Gastrocnemius medialis (tissue), 4 donors: ENCODE measurements at regions not wholly inside any gene's neighbourhood (a gene's known extent, or its start where the extent isn't known, plus 50 kb on each side); places are given as distances from the start of the nearest gene placed in this dataset.

Experiments used
- ATAC-seq, 2 donors: fragments of 150-250 bp; one replicate each; pipeline ENCODE4 v1.9.1; 2016
- DNase-seq, 2 donors: peaks; one replicate each; pipeline ENCODE4 v3.0.0-alpha.2; 2019
- H3K27ac ChIP-seq, 4 donors: fragments of 200-600 bp; sonication (generic); 1 replicate in 1 of 4; 2 replicates in 3 of 4; pipeline ENCODE4 v1.5.1; 2016 to 2018; ENCODE audit warnings: mild to moderate bottlenecking in 2 of 4, moderate library complexity in 1 of 4
- H3K27me3 ChIP-seq, 3 donors: fragments of 200-600 bp; sonication (generic) in 2 of 3; 1 replicate in 1 of 3; 2 replicates in 2 of 3; pipeline versions ENCODE4 v1.5.1 to v1.6.0; 2016 to 2019; ENCODE audit warnings: mild to moderate bottlenecking in 1 of 3, moderate library complexity in 1 of 3
- H3K36me3 ChIP-seq, 2 donors: fragments of 200-600 bp; sonication (generic) in 1 of 2; one replicate each; pipeline ENCODE4 v1.5.1; 2017 to 2018
- H3K4me1 ChIP-seq, 2 donors: fragments of 200-600 bp; sonication (generic) in 1 of 2; one replicate each; pipeline ENCODE4 v1.5.1; 2016 to 2017; ENCODE audit warnings: mild to moderate bottlenecking in 2 of 2
- H3K4me3 ChIP-seq, 4 donors: fragments of 200-600 bp; sonication (generic) in 3 of 4; 1 replicate in 1 of 4; 2 replicates in 3 of 4; pipeline ENCODE4 v1.5.1; 2016 to 2019; ENCODE audit warnings: mild to moderate bottlenecking in 2 of 4
- H3K9me3 ChIP-seq, 3 donors: fragments of 200-600 bp; sonication (generic) in 2 of 3; 1 replicate in 1 of 3; 2 replicates in 2 of 3; pipeline ENCODE4 v1.5.1; 2016 to 2019
- CTCF ChIP-seq, 5 experiments: fragments of 450-650 bp in 3 of 5; fragments of 200-600 bp in 2 of 5; sonication (generic) in 2 of 5; IDR thresholded peaks in 4 of 5; conservative IDR thresholded peaks in 1 of 5; 1 replicate in 4 of 5; 2 replicates in 1 of 5; pipeline ENCODE4 v1.5.1; 2016 to 2019; ENCODE audit warnings: antibody characterized with exemption in 5 of 5, mild to moderate bottlenecking in 3 of 5, moderate library complexity in 3 of 5
- POLR2A ChIP-seq, 2 donors: fragments of 450-650 bp; IDR thresholded peaks; one replicate each; pipeline ENCODE4 v1.6.1; 2017; ENCODE audit warnings: antibody characterized with exemption in 2 of 2, mild to moderate bottlenecking in 2 of 2, moderate library complexity in 2 of 2
- in situ Hi-C, 4 donors: fragments of 200-750 bp; cut with MboI; loops; one replicate each; pipeline versions ENCODE4 v1.15.0 to v1.8.0; 2017; ENCODE audit warnings: low sequenced_read_pairs in 4 of 4
- intact Hi-C: fragments of 100-400 bp; cut with DNase I; formaldehyde crosslinking; loops from one replicate; pipeline ENCODE4 v1.15.1; 2023; ENCODE audit warnings: low total_unique reads

- H3K27me3 ChIP-seq, result no peaks in the 10 kb centered on the region
- no peak overlapping the region for H3K4me3 ChIP-seq
- DNase-seq (no peak), ATAC-seq (no peak)
- in situ Hi-C loops, result no loop called here
- intact Hi-C loops, result no loop called here
- H3K36me3 ChIP-seq, result no peaks in the 10 kb centered on the region
- TF ChIP-seq CTCF (IDR thresholded peaks at IDR 0.05 in 4 of 5, conservative IDR thresholded peaks at IDR 0.05 in 1 of 5) (no peak), POLR2A (IDR thresholded peaks at IDR 0.05) (no peak)
- no peaks in the 10 kb centered on the region for H3K4me1 ChIP-seq
- no peaks in the 10 kb centered on the region for H3K9me3 ChIP-seq
- no peak overlapping the region for H3K27ac ChIP-seq
Observed at GRCh38 chr4:154019811-154020210, 230.9 kb upstream of the SFRP2 start.

GRCh38 chr4:154018659-154019058 is 229.8 kb upstream of the SFRP2 start:
- Histone ChIP-seq H3K27ac (no peak overlapping the region), H3K4me1 (no peaks in the 10 kb centered on the region), H3K4me3 (no peak overlapping the region), H3K9me3 (no peaks in the 10 kb centered on the region), H3K36me3 (no peaks in the 10 kb centered on the region), H3K27me3 (no peaks in the 10 kb centered on the region)
- ATAC-seq, result no peak
- intact Hi-C loops (no loop called here), in situ Hi-C loops (no loop called here)
- no peak for DNase-seq
- TF ChIP-seq CTCF (IDR thresholded peaks at IDR 0.05 in 4 of 5, conservative IDR thresholded peaks at IDR 0.05 in 1 of 5) (no peak), POLR2A (IDR thresholded peaks at IDR 0.05) (no peak)

- intact Hi-C loops (no loop called here), in situ Hi-C loops (no loop called here)
- no peaks in the 10 kb centered on the region for H3K36me3 ChIP-seq
- no peak for DNase-seq
- H3K27ac ChIP-seq, result no peak overlapping the region
- no peak overlapping the region for H3K4me3 ChIP-seq
- TF ChIP-seq POLR2A (IDR thresholded peaks at IDR 0.05), result no peak
- TF ChIP-seq CTCF (IDR thresholded peaks at IDR 0.05 in 4 of 5, conservative IDR thresholded peaks at IDR 0.05 in 1 of 5), result no peak
- H3K4me1 ChIP-seq, result no peaks in the 10 kb centered on the region
- no peaks in the 10 kb centered on the region for H3K27me3 ChIP-seq
- no peaks in the 10 kb centered on the region for H3K9me3 ChIP-seq
- no peak for ATAC-seq
Observed at GRCh38 chr4:154015578-154015977, 226.7 kb upstream of the SFRP2 start.

- Histone ChIP-seq H3K9me3 (no peaks in the 10 kb centered on the region), H3K27ac (no peak overlapping the region), H3K4me3 (no peak overlapping the region), H3K36me3 (no peaks in the 10 kb centered on the region), H3K27me3 (no peaks in the 10 kb centered on the region), H3K4me1 (no peaks in the 10 kb centered on the region)
- in situ Hi-C loops (no loop called here), intact Hi-C loops (no loop called here)
- TF ChIP-seq CTCF (IDR thresholded peaks at IDR 0.05 in 4 of 5, conservative IDR thresholded peaks at IDR 0.05 in 1 of 5), result no peak
- no peak for TF ChIP-seq POLR2A (IDR thresholded peaks at IDR 0.05)
- DNase-seq (no peak), ATAC-seq (no peak)
Observed at GRCh38 chr4:154014407-154015321, 225.8 kb upstream of the SFRP2 start.
